ENCODE measurements at regions not wholly inside any gene's neighbourhood (a gene's known extent, or its start where the extent isn't known, plus 50 kb on each side); places are given as distances from the start of the nearest gene placed in this dataset.

DNA sequence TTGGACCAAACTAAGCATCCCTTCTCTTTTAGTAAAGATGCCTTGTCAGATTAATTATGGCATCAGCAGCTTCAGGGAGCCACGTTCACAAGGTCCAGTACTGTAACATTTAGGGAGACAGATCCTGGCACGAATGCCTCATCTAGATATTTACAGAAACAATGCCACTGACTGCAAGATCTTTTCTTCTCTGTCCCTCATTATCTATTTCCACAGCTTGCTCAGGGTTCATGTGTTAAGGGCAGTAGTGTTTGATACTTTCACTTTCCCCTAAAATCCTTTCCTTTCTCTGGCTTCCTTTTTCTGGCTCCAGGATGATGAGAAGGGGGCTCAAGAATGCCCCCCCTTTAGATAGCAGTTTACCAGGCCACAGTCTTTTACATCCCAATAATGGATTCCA lies 393.9 kb downstream of the BCL11A start:
- DNase-seq (ENCODE audit: low read depth), result no peak

DNA sequence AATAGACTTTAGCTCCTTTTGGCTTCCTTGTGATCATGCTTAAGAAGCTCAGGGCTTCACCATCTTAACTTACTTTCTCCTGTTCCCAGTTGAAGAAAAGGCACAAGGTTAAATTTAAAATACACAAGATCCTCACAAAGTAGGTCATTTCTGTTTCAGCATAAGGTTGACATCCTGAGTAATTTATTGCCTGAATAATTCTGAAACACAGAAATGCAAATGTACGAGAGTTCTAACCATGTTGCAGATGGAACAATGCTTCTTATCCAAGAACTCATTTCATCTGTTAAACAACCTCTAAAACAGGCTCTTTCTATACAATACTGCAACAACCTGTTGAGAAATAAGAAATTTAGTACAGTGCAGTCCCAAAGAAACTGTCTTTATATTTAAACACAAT lies 395.2 kb downstream of the BCL11A start:
- DNase-seq (ENCODE audit: low read depth), result no peak

DNA sequence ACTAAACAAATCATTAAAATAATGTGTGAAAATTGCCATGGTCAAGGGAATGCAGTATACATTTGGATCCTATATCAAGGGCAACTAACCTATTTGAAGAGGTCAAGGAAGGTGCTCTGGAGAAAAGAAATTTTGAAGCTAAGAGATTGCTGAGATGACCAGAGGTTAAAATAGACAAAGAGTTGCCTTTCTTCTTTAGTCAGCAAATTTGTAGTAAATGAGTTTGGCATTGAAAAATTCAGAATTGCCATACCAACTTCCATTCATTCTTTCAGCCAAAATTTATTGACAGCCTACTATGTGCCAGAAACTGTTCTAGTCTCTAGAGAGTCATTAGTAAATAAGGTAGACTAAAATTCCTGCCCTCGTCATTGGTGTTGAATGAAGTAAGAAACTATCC lies 396.2 kb downstream of the BCL11A start:
- no peak for DNase-seq (ENCODE audit: low read depth)

DNA sequence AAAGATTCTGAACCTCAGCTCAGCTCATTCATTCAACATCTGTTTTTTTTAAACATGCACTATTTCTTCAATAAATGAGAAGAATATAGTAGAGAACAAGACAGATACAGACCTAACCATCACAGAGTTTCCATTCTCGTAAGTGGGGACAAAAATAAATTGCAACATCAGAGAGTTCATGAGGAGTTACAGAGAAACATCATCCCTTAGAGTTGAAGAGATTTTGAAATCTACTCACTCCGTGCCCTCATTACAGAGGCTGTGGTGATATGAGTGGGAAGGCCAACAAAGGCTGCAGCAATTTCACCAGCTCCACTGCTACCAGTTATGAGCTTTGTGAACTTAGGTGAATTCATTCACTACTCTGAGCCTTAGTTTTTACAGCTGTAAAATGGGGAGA lies 399.3 kb downstream of the BCL11A start:
- no peak for DNase-seq (ENCODE audit: low read depth)

DNA sequence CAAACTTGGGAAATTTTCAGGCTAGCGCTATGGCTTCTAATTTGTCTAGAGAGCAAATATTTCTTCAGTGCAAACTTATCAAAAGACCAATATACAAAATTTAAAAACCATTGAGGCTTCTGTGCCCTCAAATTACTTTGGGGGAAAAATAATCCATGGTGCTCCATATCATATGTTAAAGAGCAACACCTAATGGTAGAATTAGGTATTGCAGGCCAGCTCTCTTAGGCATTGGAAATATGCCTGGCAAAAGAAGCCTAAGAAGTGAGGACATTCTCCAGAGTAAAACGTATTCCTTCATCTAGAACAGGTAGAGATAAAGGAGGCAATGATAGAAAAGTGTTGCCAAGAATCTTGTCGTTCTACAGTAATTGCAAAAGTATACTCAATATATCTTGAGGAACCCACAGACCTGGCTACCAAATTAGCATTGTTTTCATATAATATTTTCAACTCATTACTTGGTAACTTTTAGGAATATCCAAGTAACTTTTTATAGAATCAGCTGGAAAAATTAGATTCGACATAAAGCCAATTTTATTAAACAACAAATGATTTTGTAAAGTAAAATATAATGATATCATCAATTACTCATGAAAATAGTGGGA lies 401.1 kb downstream of the BCL11A start:
- DNase-seq (ENCODE audit: low read depth), result no peak

DNA sequence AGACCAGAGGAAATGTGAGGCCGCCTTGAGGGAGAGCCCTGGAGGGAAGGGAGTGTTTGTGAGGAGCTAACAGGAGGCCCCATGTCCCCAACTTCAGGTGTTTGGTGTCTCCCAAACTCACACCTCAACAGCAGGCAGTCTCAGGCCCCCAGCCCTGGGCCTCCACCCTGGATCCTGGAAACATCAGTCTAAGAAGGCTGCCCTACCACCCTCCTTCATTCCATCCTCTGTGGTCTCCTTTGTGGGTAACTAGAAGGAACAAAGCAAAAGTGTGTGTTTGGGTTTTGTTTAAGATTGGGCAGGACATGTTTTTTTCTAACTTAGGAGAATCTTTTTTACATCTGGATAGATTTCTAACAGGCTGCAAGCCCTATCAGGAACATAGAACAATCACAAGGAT lies 404.3 kb downstream of the BCL11A start:
- no peak for DNase-seq (ENCODE audit: low read depth)

DNA sequence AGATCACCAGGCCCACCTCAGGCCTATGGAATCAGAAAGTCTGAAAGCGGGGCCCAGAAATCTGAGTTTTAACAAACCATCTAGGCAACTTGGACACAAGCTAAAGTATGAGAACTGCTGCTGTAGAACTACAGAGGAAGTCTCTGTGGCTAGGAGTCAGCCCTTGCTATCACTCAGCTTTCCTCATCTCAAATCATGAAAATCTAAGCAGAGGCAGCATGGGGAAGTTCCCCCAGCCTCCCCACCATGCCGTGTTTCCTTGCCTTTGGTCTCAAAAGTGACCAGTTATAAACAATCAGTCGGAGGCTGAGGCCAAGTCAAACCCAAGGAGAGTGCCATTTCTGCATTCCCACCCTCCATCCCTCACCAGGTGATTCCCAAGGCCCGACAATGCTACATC lies 404.7 kb downstream of the BCL11A start:
- DNase-seq (ENCODE audit: low read depth), result no peak

DNA sequence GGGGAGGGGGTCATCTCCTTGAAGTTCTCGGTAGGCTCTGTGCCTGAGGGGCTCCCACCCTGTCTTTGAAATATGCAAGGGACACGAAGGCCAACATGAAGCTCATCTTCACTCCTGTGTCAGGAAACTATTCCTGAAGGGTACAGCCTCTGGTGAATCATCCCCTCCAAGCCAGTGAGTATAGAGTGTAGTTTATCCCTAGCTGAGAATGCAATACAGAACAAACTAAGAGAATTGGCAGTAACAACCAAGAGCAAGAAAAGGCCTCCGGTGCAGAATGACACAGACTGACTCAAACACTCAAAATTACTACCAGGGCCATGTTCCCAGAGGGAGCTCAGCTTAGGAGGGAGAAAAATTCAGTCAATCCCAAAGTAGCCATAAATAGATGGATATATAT lies 413.3 kb downstream of the BCL11A start:
- DNase-seq (ENCODE audit: low read depth), result peak; percentile 35

DNA sequence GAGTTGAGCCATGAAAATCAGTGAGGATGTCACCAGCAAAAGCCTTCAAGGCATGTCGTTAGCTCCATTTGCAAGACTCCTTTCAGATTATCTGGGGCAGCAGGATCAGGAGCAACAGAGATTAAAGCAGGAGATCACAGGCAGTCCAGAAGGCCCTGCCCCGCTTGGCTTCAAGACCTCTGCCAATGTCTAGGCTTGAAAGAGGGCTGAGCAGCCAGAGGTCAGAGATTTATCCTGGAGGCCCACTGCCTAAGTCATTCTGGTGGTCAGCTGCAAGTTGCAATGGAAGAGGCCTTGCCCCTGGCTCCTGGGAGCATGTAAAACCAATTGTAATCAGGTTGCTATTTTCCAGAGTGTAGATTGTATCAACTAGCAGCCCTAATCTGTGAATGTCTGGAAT lies 416.5 kb downstream of the BCL11A start:
- no peak for DNase-seq (ENCODE audit: low read depth)

DNA sequence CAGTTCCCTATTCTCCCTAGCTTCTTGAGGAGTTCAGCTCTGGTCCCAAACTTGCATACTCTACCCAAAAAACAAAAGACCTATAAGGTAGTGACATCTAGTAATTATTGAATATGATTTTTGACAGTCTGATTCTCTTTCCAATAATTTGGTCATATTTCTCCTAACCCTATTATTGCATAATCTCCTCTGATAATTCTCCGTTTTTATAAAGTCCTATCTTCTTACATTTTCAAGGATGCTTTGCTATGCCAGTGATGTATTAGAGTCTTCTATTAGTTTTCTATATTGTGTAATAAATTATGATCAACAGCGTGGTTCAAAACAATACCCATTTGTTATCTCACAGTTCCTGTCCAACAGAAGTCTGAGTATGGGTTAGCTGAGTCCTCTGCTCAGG lies 426.3 kb downstream of the BCL11A start:
- no peak for DNase-seq (ENCODE audit: low read depth)

DNA sequence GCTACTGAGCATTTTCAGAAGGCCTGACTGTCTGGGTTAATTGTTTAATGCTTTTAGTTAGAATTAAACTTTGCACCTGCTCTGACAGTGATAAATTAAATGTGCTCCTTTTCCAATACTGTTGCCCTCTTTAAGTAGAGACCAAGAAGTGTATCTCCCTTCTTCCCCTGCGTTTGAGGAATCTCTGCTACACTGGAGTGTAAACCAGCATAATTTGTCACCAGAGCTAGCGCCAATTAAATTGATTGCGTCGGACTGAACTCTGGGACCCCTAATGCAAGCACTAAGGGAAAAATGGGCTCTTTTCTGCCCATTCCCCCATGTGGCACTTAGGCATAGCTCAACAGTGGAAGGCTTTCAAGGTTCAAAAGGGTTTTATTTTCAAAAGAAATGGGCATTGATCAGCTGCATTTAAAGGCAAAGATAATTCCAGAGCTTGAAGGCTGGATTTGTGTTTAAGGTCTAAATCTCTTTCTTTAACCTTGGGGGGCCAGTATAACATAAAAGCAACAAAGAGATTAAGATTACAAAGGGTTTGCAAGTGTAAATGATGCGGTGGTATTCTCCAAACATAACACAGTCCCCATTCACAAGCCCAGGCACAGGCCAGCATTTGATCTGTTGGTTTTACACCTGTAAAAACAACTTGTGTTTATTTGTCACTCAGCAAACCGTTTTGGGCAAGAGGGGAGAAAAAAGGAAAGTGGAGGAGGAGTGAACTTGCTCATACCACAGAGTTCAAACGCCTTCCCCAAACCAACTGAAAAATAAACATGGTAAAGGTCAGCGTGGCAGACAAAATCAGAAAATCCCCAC lies 427.6 kb downstream of the BCL11A start:
- DNase-seq (ENCODE audit: low read depth), result no peak

DNA sequence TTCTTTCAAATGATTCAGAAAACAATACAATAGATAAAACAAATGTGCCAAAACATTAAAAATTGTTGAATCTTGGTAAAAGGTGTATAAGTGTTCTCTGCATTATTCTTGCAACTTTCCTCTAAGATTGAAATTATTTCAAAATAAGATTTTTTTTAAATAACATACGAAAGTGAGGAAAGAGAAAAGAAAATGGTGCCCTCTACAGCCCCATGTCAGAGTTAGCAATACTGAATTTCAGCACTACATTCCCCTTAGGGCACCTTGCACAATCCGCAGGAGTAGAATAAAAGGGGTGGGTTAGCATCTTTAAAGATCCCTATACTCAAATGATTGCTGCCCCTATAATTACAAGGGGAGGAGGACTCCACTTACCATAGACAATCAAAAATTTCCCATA lies 433.7 kb downstream of the BCL11A start:
- no peak for DNase-seq (ENCODE audit: low read depth)

DNA sequence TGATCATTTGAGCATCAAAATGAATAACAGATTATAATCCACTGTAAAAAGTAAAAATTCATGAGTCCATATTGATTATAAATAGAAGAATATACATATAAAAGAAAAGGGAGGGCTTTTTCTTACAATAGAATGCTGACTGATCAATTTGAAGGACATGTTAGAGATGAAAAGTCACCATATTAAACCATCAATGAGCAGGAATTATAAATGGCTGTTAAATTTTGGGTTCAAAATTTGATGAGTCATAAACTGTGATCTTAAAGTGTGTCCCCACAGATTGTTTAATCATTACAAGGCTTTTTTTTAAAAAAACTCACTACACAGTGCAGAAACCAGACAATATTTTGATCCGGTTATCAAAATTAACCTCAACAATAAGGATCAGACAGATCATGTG lies 434.5 kb downstream of the BCL11A start:
- DNase-seq (ENCODE audit: low read depth), result no peak

DNA sequence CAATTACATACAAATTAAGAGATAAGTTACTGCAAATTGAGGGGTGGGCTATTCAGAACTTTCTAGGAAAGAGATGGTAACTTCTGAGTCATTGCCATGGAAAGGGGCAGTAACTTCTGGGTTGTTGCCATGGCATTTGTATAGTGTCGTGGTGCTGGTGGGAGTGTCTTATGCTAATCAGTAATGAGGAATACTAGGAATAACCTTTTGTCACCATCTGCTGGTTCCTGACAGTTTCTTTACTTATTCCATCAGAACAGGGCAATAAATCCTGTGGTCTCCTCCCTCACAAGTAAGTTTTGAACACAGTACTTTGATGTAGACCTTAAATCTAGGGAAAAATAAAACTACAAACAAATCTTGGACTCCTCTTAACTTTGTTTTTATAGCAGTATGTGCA lies 435.4 kb downstream of the BCL11A start:
- DNase-seq (ENCODE audit: low read depth), result peak; percentile 9

DNA sequence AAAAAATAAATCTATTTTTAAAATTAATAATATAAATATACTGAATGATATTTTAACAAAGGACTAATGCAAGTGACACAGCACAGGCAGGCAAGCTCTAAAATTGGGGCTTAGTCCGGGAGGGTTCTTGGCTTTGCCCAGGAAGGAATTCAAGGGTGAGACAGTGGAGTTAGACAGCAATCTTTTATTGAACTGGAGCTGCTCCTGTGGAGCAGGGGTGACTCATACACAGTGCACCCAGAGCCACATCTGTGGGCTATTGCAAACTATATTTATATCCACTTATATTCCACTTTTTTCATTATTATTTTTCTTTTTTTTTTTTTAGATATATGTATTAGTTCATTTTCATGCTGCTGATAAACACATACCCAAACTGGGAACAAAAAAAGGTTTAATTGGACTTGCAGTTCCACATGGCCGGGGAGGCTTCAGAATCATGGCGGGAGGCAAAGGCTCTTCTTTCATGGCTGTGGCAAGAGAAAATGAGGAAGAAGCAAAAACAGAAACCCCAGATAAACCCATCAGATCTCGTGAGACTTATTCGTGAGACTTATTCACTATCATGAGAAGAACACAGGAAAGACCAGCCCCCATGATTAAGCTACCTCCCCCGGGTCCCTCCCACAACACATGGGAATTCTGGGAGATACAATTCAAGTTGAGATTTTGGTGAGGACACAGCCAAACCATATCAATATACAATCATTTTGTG lies 437.1 kb downstream of the BCL11A start:
- DNase-seq (ENCODE audit: low read depth), result peak; percentile 13

DNA sequence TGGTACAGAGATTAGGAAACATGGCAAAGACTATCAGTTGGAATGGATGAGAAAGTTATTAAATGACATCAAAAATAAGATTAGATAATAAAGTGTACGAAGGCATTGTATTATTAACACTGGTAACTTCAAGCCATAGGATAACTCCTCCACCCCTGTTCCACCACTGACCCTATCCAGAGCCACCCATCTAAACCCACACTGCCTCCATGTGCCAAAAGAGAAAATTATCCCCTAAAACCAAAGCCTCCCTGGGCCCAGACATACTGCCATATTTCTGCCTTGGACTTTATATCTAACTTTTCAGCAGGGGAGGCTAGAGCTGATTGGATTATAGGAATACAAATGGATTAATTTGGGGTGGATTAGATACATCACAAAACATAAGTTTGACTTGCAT lies 443.7 kb downstream of the BCL11A start:
- DNase-seq (ENCODE audit: low read depth), result no peak

DNA sequence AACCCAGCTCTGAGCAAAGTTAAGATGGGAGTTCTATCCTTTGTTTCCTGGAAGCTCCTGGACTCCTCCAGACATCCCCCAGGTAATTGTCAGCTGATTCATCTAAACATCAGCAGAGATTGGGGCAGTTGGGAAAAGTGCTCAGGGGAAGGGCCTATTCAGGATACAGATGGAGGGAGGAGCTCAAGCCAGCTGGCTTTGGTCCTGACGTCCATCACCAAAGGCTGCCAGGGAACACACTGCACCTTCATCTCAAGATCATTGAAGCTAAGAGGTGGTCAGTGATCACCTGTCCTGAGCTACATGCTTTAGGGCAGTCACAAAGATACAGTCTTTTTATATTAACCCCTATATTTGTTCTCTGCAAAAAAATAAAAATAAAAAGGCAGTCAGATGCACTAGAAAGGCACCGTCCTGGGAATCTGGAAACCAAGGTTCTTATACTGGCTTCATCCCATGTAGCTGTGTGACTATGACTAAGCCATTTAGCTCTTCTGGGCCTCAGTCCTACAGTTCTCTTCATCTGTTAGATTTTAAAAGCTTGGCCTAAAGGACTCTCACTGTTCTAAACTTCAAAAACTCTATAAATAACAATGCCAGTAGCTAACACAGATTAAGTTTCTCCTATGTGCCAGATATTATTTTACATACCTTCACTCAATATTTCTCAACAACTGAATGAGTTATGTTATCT lies 446.5 kb downstream of the BCL11A start:
- no peak for DNase-seq (ENCODE audit: low read depth)

DNA sequence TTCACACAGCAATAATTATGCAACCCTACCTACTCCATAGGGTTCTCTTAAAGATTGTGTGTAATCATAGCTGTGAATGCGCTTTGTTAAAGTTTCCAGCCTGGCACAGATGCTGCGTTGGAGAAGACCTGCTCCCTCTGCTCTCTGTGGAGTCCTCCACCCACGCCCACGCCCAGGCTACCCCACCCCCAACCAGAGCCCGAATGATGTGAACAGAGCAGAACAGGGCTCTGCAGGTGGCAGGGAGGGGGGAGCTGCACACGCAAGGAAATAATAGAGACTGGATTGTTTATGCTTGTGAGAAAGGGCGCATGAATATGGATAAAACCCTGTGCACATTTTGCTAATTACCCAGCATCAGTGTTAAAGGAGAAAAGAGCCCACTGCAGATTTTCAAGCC lies 447.5 kb downstream of the BCL11A start:
- DNase-seq (ENCODE audit: low read depth), result no peak

DNA sequence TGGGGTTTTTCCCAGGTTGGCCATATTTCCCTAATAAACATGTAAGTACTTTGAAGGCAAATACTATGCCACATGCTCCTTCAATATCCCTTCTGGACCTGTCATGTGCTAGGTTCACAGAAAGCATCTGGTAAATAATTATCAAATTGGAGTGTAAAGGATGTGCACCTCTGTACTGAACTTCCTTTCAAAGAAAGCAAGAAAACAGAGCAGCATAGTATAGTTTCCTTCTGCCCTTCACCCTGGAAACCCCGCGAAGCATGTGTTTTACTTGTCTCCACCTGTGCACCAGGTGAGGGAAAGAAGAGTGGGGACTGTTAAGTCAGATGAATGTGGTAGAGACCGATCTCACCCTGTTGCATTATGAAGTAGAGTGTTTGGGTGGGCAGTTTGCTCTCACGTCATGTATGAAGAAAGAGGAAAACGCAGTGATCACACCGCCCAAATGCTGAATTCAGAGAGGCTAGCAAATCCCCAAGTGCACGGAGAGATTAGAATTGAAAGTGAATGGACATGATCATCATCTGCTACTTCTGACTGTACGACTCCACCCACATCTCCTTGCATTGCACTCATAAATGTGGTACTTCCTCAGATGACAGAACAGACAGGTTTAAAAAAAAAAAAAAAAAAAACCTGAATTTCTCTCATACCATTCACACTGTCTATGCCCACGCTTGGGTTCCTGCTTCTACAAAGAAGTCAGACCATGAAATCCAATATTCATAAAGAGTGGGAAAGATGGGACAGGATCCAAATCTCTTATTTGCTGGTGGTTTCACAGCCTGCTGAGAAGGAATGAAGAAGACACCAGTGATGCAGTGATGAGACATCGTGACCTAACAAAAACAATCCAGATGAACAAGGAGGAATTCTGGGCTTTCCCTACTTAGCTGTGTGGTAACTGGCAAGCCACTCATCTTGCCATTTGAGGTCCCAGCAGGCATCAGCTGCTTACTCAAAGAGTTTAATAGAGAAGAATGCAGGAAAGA lies 448.6 kb downstream of the BCL11A start:
- peak; percentile 78 for DNase-seq (ENCODE audit: low read depth)

DNA sequence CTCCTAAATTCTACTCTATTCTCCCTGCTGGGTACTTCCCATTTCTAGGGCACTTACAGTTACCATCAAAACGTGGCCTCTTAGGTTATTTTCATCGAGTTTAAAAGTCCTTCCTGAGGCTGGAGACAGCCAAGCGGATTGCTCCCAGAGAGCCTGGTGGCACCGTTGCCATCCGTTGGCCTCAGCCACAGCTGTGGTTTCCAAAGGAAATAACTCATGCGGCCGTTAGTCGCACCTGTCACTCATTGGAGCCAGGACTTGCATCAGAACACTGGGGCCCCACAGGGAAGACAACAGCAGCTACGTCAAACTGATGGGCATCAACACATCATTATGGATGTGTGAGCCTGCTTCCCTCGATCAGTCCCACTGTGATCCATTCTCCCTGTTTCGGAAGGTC lies 453.4 kb downstream of the BCL11A start:
- DNase-seq (ENCODE audit: low read depth), result peak; percentile 36

DNA sequence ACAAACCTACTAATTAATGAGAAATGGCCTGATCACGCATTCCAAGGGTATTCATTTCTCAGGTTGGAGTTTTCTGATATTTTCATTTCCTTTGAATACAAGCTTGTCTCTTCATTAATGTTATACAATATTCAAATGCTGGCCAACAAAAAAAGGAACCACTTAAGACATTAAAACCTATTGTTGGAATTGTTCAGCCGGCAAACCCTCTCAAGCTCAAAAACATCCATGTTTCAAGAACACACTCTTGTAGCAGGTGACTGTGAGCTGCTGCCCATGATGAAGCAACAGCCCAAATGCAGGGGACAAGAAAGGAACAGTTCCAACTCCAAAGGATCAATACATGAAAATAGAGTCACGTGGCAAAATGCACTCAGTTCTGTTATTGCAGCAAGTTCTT lies 454.5 kb downstream of the BCL11A start:
- DNase-seq (ENCODE audit: low read depth), result no peak
